CD14-positive monocyte (primary cell): ENCODE measurements at regions not wholly inside any gene's neighbourhood (a gene's known extent, or its start where the extent isn't known, plus 50 kb on each side); places are given as distances from the start of the nearest gene placed in this dataset.

Experiments used
- DNase-seq, 3 donors: peaks; one replicate each; pipeline ENCODE4 v3.0.0-alpha.2; 2011 to 2022
- H2AFZ ChIP-seq: 2 replicates; pipeline ENCODE4 v1.6.0; 2012; ENCODE audit warnings: mild to moderate bottlenecking, low read depth, low read length, inconsistent platforms; ENCODE audit not compliant: insufficient read depth, poor library complexity, severe bottlenecking
- H3K27ac ChIP-seq, 2 donors: 1 replicate in 1 of 2; 2 replicates in 1 of 2; pipeline ENCODE4 v1.5.1; 2012 to 2013; ENCODE audit warnings: low read length in 2 of 2, control low read depth in 1 of 2, inconsistent platforms in 1 of 2, low read depth in 1 of 2, mild to moderate bottlenecking in 1 of 2
- H3K27me3 ChIP-seq, 2 donors: one replicate each; pipeline versions ENCODE4 v1.6.0 to v1.6.1; 2011 to 2013; ENCODE audit warnings: low read length in 2 of 2; ENCODE audit not compliant: control insufficient read depth in 2 of 2, insufficient read depth in 2 of 2
- H3K36me3 ChIP-seq, 2 donors: replicated peaks in 1 of 2; 1 replicate in 1 of 2; 2 replicates in 1 of 2; pipeline versions ENCODE4 v1.5.1 to v1.6.1; 2012 to 2013; ENCODE audit warnings: low read length in 2 of 2, control low read depth in 1 of 2, inconsistent platforms in 1 of 2, mild to moderate bottlenecking in 1 of 2; ENCODE audit not compliant: insufficient read depth in 2 of 2, control insufficient read depth in 1 of 2
- H3K4me1 ChIP-seq, 2 donors: 1 replicate in 1 of 2; 2 replicates in 1 of 2; pipeline versions ENCODE4 v1.5.1 to v1.6.1; 2012 to 2013; ENCODE audit warnings: low read length in 2 of 2, control low read depth in 1 of 2, inconsistent platforms in 1 of 2, mild to moderate bottlenecking in 1 of 2, moderate library complexity in 1 of 2; ENCODE audit not compliant: insufficient read depth in 2 of 2, control insufficient read depth in 1 of 2
- H3K4me2 ChIP-seq: replicated peaks from 2 replicates; pipeline ENCODE3; 2012; ENCODE audit warnings: low read length, moderate library complexity, mild to moderate bottlenecking; ENCODE audit not compliant: poor library complexity, severe bottlenecking; ENCODE audit errors: extremely low read depth
- H3K4me3 ChIP-seq, 3 experiments: fragments of 200-600 bp in 1 of 3; sonication (generic) in 1 of 3; replicated peaks in 1 of 3; 1 replicate in 2 of 3; 2 replicates in 1 of 3; pipeline ENCODE4 v1.5.1; 2011 to 2013; ENCODE audit warnings: low read length in 3 of 3, mild to moderate bottlenecking in 3 of 3, control low read depth in 2 of 3, low read depth in 2 of 3, inconsistent platforms in 1 of 3, moderate library complexity in 1 of 3
- H3K79me2 ChIP-seq: 2 replicates; pipeline ENCODE4 v1.6.0; 2012; ENCODE audit warnings: mild to moderate bottlenecking, control low read depth, inconsistent platforms, low read length, moderate library complexity; ENCODE audit not compliant: insufficient read depth
- H3K9ac ChIP-seq: 2 replicates; pipeline ENCODE4 v1.6.0; 2017; ENCODE audit warnings: low read length, mild to moderate bottlenecking; ENCODE audit not compliant: insufficient read depth, poor library complexity, severe bottlenecking
- H3K9me3 ChIP-seq, 2 donors: replicated peaks in 1 of 2; 1 replicate in 1 of 2; 2 replicates in 1 of 2; pipeline versions ENCODE4 v1.5.1 to v1.6.1; 2012 to 2013; ENCODE audit warnings: low read length in 2 of 2, control low read depth in 1 of 2; ENCODE audit not compliant: control insufficient read depth in 1 of 2, insufficient read depth in 1 of 2
- H4K20me1 ChIP-seq: 2 replicates; pipeline ENCODE4 v1.6.0; 2012; ENCODE audit warnings: mild to moderate bottlenecking, low read length, control low read depth, moderate library complexity; ENCODE audit not compliant: insufficient read depth
- H3K27ac Mint-ChIP-seq, 7 donors: one replicate each; pipeline ENCODE4 v1.8.0; 2020; ENCODE audit warnings: mild to moderate bottlenecking in 7 of 7, mixed read lengths in 7 of 7, moderate library complexity in 6 of 7, inconsistent platforms in 2 of 7
- H3K27me3 Mint-ChIP-seq, 3 donors: one replicate each; pipeline ENCODE4 v1.8.0; 2021 to 2022; ENCODE audit warnings: low read depth in 3 of 3, mild to moderate bottlenecking in 3 of 3, mixed read lengths in 3 of 3, moderate library complexity in 3 of 3, inconsistent platforms in 1 of 3
- H3K36me3 Mint-ChIP-seq, 2 donors: one replicate each; pipeline ENCODE4 v1.8.0; 2020; ENCODE audit warnings: mixed read lengths in 2 of 2, inconsistent platforms in 1 of 2, mild to moderate bottlenecking in 1 of 2
- H3K4me1 Mint-ChIP-seq: one replicate; pipeline ENCODE4 v1.8.0; 2020; ENCODE audit warnings: mild to moderate bottlenecking, mixed read lengths
- H3K4me3 Mint-ChIP-seq, 2 donors: one replicate each; pipeline ENCODE4 v1.8.0; 2020; ENCODE audit warnings: mild to moderate bottlenecking in 2 of 2, mixed read lengths in 2 of 2, moderate library complexity in 1 of 2
- H3K9me3 Mint-ChIP-seq, 7 donors: one replicate each; pipeline ENCODE4 v1.8.0; 2020 to 2022; ENCODE audit warnings: mixed read lengths in 7 of 7, mild to moderate bottlenecking in 6 of 7, moderate library complexity in 6 of 7, inconsistent platforms in 2 of 7
- WGBS: methylation state at CpG from one replicate; pipeline ENCODE4 v1.1.5; 2013; ENCODE audit warnings: missing lambda C conversion rate; ENCODE audit not compliant: insufficient coverage; 5-methylcytosine and 5-hydroxymethylcytosine counted together
- intact Hi-C, 2 donors: fragments of 100-400 bp; cut with micrococcal nuclease; formaldehyde crosslinking; loops; one replicate each; pipeline versions ENCODE4 v1.15.0 to v1.15.1; 2023
- TF ChIP-seq, protein P1 (sequence below): fragments of 200-600 bp; IDR thresholded peaks from one replicate; pipeline ENCODE4 v1.8.0; 2022; ENCODE audit warnings: antibody characterized with exemption, mild to moderate bottlenecking

DNA sequence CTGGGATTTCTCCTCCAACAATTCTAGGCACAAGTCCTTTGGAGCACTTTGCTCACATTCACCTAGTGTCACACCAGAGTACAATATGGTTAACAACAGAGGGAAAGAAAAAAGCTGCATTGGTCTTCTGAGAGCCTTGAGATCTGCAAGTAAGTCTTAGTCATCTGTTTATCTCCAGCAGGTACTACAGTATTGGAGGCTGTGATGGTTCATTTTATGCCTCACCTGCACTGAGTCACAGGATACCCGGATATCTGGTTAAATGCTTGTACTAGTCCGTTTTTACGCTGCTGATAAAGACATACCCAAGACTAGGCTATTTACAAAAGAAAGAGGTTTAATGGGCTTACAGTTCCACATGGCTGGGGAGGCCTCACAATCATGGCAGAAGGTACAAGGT is 525.0 kb downstream of the NR2F1-AS1 start:
- DNase-seq = no peak
- Mint-ChIP-seq H3K27ac (no peak overlapping the region), H3K36me3 (no peaks in the 10 kb centered on the region), H3K4me3 (no peak overlapping the region), H3K4me1 (peaks cover 2% of the 10 kb centered on the region), H3K9me3 (peaks cover 0 to 1% (median 0%) of the 10 kb centered on the region in 7 donors), H3K27me3 (no peaks in the 10 kb centered on the region)
- Histone ChIP-seq H3K9ac (no peak overlapping the region), H3K4me3 (no peak overlapping the region), H3K4me1 (peaks cover 0 to 3% of the 10 kb centered on the region in 2 donors), H3K27ac (no peak overlapping the region), H3K4me2 (no peak overlapping the region), H3K36me3 (no peaks in the 10 kb centered on the region), H4K20me1 (no peaks in the 10 kb centered on the region), H3K9me3 (no peaks in the 10 kb centered on the region), H3K79me2 (no peaks in the 10 kb centered on the region), H3K27me3 (no peaks in the 10 kb centered on the region), H2AFZ (no peak overlapping the region)
- TF ChIP-seq, protein P1, sequence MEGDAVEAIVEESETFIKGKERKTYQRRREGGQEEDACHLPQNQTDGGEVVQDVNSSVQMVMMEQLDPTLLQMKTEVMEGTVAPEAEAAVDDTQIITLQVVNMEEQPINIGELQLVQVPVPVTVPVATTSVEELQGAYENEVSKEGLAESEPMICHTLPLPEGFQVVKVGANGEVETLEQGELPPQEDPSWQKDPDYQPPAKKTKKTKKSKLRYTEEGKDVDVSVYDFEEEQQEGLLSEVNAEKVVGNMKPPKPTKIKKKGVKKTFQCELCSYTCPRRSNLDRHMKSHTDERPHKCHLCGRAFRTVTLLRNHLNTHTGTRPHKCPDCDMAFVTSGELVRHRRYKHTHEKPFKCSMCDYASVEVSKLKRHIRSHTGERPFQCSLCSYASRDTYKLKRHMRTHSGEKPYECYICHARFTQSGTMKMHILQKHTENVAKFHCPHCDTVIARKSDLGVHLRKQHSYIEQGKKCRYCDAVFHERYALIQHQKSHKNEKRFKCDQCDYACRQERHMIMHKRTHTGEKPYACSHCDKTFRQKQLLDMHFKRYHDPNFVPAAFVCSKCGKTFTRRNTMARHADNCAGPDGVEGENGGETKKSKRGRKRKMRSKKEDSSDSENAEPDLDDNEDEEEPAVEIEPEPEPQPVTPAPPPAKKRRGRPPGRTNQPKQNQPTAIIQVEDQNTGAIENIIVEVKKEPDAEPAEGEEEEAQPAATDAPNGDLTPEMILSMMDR = no peak
- intact Hi-C loops = no loop called here
- 100% methylated on average over 2 of the region's 3 CpGs for WGBS

DNA sequence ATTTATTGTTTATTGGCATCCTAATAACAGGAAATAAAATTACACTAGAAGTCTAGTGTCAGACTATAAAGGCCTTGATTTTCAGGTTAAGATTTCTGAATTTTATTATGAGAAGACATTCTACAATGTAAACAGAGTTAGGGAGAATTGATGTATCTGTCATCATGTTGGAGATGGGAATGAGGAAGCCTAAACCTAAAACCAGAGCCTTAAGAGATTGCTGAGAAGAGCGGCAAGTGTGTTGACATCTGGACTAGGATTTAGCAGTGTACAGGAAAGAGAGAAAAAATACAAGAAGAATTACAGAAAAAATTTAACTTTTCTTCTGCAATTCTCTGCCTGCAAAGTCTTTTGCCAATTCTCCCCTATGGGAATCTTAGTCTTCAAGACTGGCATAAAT is 525.5 kb downstream of the NR2F1-AS1 start:
- H3K27ac Mint-ChIP-seq = no peak overlapping the region
- H3K27ac ChIP-seq = no peak overlapping the region
- no peak overlapping the region for H2AFZ ChIP-seq
- DNase-seq = no peak
- intact Hi-C loops = no loop called here
- no peaks in the 10 kb centered on the region for H3K9me3 ChIP-seq
- no peaks in the 10 kb centered on the region for H4K20me1 ChIP-seq
- H3K9ac ChIP-seq = no peak overlapping the region
- H3K9me3 Mint-ChIP-seq = peaks cover 0 to 1% (median 0%) of the 10 kb centered on the region in 7 donors
- H3K36me3 ChIP-seq = no peaks in the 10 kb centered on the region
- H3K27me3 ChIP-seq = no peaks in the 10 kb centered on the region
- H3K4me3 Mint-ChIP-seq = no peak overlapping the region
- H3K4me3 ChIP-seq = no peak overlapping the region
- no peaks in the 10 kb centered on the region for H3K79me2 ChIP-seq
- H3K4me2 ChIP-seq = no peak overlapping the region
- peaks cover 2% of the 10 kb centered on the region for H3K4me1 Mint-ChIP-seq
- peaks cover 0 to 3% of the 10 kb centered on the region in 2 donors for H3K4me1 ChIP-seq
- WGBS = no CpG with 5 or more reads among the region's 1 CpG
- no peaks in the 10 kb centered on the region for H3K27me3 Mint-ChIP-seq
- H3K36me3 Mint-ChIP-seq = no peaks in the 10 kb centered on the region
- TF ChIP-seq, protein P1 = no peak
